ENCODE measurements at regions not wholly inside any gene's neighbourhood (a gene's known extent, or its start where the extent isn't known, plus 50 kb on each side); places are given as distances from the start of the nearest gene placed in this dataset.

- Histone ChIP-seq H3F3A (ENCODE audit: insufficient read depth, low read length) (no peaks in the 10 kb centered on the region), H3K9me2 (ENCODE audit: low read depth, low read length) (no peaks in the 10 kb centered on the region), H3K4me3 (ENCODE audit: low read depth, low read length, poor library complexity, severe bottlenecking) (no peak overlapping the region), H3K27ac (ENCODE audit: low read depth, low read length, poor library complexity, severe bottlenecking) (no peak overlapping the region), H3K9me3 (ENCODE audit: low read length) (no peaks in the 10 kb centered on the region), H3K27me3 (ENCODE audit: insufficient read depth, low read length) (no peaks in the 10 kb centered on the region), H3K79me2 (ENCODE audit: insufficient read depth, low read length) (no peaks in the 10 kb centered on the region), H3K9ac (ENCODE audit: low read length) (no peak overlapping the region), H2AFZ (ENCODE audit: low read length) (no peak overlapping the region), H4K20me1 (ENCODE audit: insufficient read depth, low read length) (no peaks in the 10 kb centered on the region), H3K4me2 (ENCODE audit: low read length) (no peak overlapping the region), H3K36me3 (ENCODE audit: insufficient read depth, low read length) (no peaks in the 10 kb centered on the region), H3K4me1 (ENCODE audit: insufficient read depth, low read length, severe bottlenecking) (no peaks in the 10 kb centered on the region)
- TF ChIP-seq EZH2 (IDR thresholded peaks at IDR 0.05; ENCODE audit: borderline replicate concordance, low read length) (no peak), CTCF (IDR thresholded peaks at IDR 0.05; ENCODE audit: low read length) (no peak)
Observed at GRCh38 chr2:221087779-221088178, 484.3 kb downstream of the EPHA4 start.

GRCh38 chr2:221088506-221088905 lies 483.6 kb downstream of the EPHA4 start:
- H3K27ac ChIP-seq (ENCODE audit: low read depth, low read length, poor library complexity, severe bottlenecking), result no peak overlapping the region
- no peaks in the 10 kb centered on the region for H4K20me1 ChIP-seq (ENCODE audit: insufficient read depth, low read length)
- no peaks in the 10 kb centered on the region for H3K36me3 ChIP-seq (ENCODE audit: insufficient read depth, low read length)
- H3K4me1 ChIP-seq (ENCODE audit: insufficient read depth, low read length, severe bottlenecking), result no peaks in the 10 kb centered on the region
- H3K27me3 ChIP-seq (ENCODE audit: insufficient read depth, low read length), result no peaks in the 10 kb centered on the region
- no peaks in the 10 kb centered on the region for H3K79me2 ChIP-seq (ENCODE audit: insufficient read depth, low read length)
- H3K4me2 ChIP-seq (ENCODE audit: low read length), result no peak overlapping the region
- H3K9me2 ChIP-seq (ENCODE audit: low read depth, low read length), result no peaks in the 10 kb centered on the region
- H3F3A ChIP-seq (ENCODE audit: insufficient read depth, low read length), result no peaks in the 10 kb centered on the region
- H2AFZ ChIP-seq (ENCODE audit: low read length), result no peak overlapping the region
- no peak overlapping the region for H3K4me3 ChIP-seq (ENCODE audit: low read depth, low read length, poor library complexity, severe bottlenecking)
- TF ChIP-seq CTCF (IDR thresholded peaks at IDR 0.05; ENCODE audit: low read length) (no peak), EZH2 (IDR thresholded peaks at IDR 0.05; ENCODE audit: borderline replicate concordance, low read length) (no peak)
- H3K9ac ChIP-seq (ENCODE audit: low read length), result no peak overlapping the region
- H3K9me3 ChIP-seq (ENCODE audit: low read length), result no peaks in the 10 kb centered on the region

GRCh38 chr2:221095356-221095755 lies 476.7 kb downstream of the EPHA4 start:
- Histone ChIP-seq H3K36me3 (ENCODE audit: insufficient read depth, low read length) (no peaks in the 10 kb centered on the region), H3K9ac (ENCODE audit: low read length) (no peak overlapping the region), H3F3A (ENCODE audit: insufficient read depth, low read length) (no peaks in the 10 kb centered on the region), H3K27me3 (ENCODE audit: insufficient read depth, low read length) (no peaks in the 10 kb centered on the region), H3K79me2 (ENCODE audit: insufficient read depth, low read length) (no peaks in the 10 kb centered on the region), H2AFZ (ENCODE audit: low read length) (no peak overlapping the region), H3K4me3 (ENCODE audit: low read depth, low read length, poor library complexity, severe bottlenecking) (no peak overlapping the region), H3K27ac (ENCODE audit: low read depth, low read length, poor library complexity, severe bottlenecking) (no peak overlapping the region), H3K4me1 (ENCODE audit: insufficient read depth, low read length, severe bottlenecking) (no peaks in the 10 kb centered on the region), H3K4me2 (ENCODE audit: low read length) (no peak overlapping the region), H4K20me1 (ENCODE audit: insufficient read depth, low read length) (no peaks in the 10 kb centered on the region), H3K9me3 (ENCODE audit: low read length) (no peaks in the 10 kb centered on the region), H3K9me2 (ENCODE audit: low read depth, low read length) (no peaks in the 10 kb centered on the region)
- TF ChIP-seq CTCF (IDR thresholded peaks at IDR 0.05; ENCODE audit: low read length) (no peak), EZH2 (IDR thresholded peaks at IDR 0.05; ENCODE audit: borderline replicate concordance, low read length) (no peak)

Measured in OCI-LY1 (cell line).